ENCODE measurements at regions not wholly inside any gene's neighbourhood (a gene's known extent, or its start where the extent isn't known, plus 50 kb on each side); places are given as distances from the start of the nearest gene placed in this dataset.

GRCh38 chr9:80644044-80644443 is 1045.3 kb downstream of the TLE1 start:
- intact Hi-C loops (cut with DNase I): no loop called here
- WGBS, 4 donors: 88 to 95% (median 90%) methylated on average over 3 of the region's 3 CpGs

DNA sequence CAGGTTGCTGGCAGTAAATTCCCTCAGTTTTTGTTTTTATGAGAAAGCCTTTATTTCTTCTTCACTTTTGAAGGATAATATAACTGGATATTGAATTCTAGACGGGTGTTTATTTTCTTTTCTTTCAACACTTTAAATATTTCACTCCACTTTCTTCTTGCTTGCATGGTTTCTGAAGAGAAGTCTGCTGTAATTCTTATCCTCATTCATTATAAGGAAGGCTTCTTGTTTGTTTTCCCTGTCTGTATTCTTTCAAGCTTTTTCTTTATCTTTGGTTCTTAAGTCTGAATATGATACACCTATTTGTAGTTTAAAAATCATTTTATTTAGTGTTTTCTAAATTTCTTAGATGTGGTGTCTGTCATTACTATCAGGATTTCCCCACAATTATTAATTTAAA is 1054.3 kb downstream of the TLE1 start:
- Histone ChIP-seq H3K36me3 (replicated peaks in 1 of 2) (no peaks in the 10 kb centered on the region), H3K4me1 (replicated peaks in 1 of 2) (no peaks in the 10 kb centered on the region), H3K9me3 (replicated peaks in 1 of 3) (peaks cover 0 to 12% (median 5%) of the 10 kb centered on the region in 3 donors), H3K27me3 (no peaks in the 10 kb centered on the region), H3K4me3 (no peak overlapping the region), H3K27ac (no peak overlapping the region)
- no peak for TF ChIP-seq POLR2A (IDR thresholded peaks at IDR 0.05)
- TF ChIP-seq, protein P1, sequence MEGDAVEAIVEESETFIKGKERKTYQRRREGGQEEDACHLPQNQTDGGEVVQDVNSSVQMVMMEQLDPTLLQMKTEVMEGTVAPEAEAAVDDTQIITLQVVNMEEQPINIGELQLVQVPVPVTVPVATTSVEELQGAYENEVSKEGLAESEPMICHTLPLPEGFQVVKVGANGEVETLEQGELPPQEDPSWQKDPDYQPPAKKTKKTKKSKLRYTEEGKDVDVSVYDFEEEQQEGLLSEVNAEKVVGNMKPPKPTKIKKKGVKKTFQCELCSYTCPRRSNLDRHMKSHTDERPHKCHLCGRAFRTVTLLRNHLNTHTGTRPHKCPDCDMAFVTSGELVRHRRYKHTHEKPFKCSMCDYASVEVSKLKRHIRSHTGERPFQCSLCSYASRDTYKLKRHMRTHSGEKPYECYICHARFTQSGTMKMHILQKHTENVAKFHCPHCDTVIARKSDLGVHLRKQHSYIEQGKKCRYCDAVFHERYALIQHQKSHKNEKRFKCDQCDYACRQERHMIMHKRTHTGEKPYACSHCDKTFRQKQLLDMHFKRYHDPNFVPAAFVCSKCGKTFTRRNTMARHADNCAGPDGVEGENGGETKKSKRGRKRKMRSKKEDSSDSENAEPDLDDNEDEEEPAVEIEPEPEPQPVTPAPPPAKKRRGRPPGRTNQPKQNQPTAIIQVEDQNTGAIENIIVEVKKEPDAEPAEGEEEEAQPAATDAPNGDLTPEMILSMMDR (IDR thresholded peaks at IDR 0.05): no peak
- intact Hi-C loops (cut with DNase I): no loop called here
- WGBS, 4 donors: 71 to 88% (median 75%) methylated on average over 1 of the region's 1 CpG
- DNase-seq: no peak

More at GRCh38 chr9:80644044-80644443, 1045.3 kb downstream of the TLE1 start:
- no peak overlapping the region for H3K4me3 ChIP-seq
- no peaks in the 10 kb centered on the region for H3K9me3 ChIP-seq (replicated peaks in 1 of 3)
- no peaks in the 10 kb centered on the region for H3K27me3 ChIP-seq
- no peak for DNase-seq
- no peaks in the 10 kb centered on the region for H3K36me3 ChIP-seq (replicated peaks in 1 of 2)
- no peak overlapping the region for H3K27ac ChIP-seq
- H3K4me1 ChIP-seq (replicated peaks in 1 of 2): no peaks in the 10 kb centered on the region
- TF ChIP-seq, protein P1 (IDR thresholded peaks at IDR 0.05): no peak
- TF ChIP-seq POLR2A (IDR thresholded peaks at IDR 0.05): no peak

GRCh38 chr9:80632041-80632440 is 1057.3 kb downstream of the TLE1 start:
- Histone ChIP-seq H3K27me3 (no peaks in the 10 kb centered on the region), H3K27ac (no peak overlapping the region), H3K4me3 (no peak overlapping the region), H3K4me1 (replicated peaks in 1 of 2) (no peaks in the 10 kb centered on the region), H3K9me3 (replicated peaks in 1 of 3) (peaks cover 0 to 12% (median 5%) of the 10 kb centered on the region in 3 donors), H3K36me3 (replicated peaks in 1 of 2) (no peaks in the 10 kb centered on the region)
- intact Hi-C loops (cut with DNase I): no loop called here
- TF ChIP-seq POLR2A (IDR thresholded peaks at IDR 0.05): no peak
- TF ChIP-seq, protein P1 (IDR thresholded peaks at IDR 0.05): no peak
- no peak for DNase-seq

GRCh38 chr9:80622508-80622907 is 1050.7 kb downstream of the TLE4 start:
- TF ChIP-seq, protein P1 (IDR thresholded peaks at IDR 0.05): no peak
- TF ChIP-seq POLR2A (IDR thresholded peaks at IDR 0.05): no peak
- Histone ChIP-seq H3K27ac (no peak overlapping the region), H3K27me3 (no peaks in the 10 kb centered on the region), H3K4me3 (no peak overlapping the region), H3K4me1 (replicated peaks in 1 of 2) (no peaks in the 10 kb centered on the region), H3K36me3 (replicated peaks in 1 of 2) (no peaks in the 10 kb centered on the region), H3K9me3 (replicated peaks in 1 of 3) (no peaks in the 10 kb centered on the region)
- DNase-seq: no peak
- WGBS, 4 donors: 66 to 84% (median 71%) methylated on average over 1 of the region's 1 CpG
- intact Hi-C loops (cut with DNase I): no loop called here

Data from adrenal gland (tissue), 9 donors.